ENCODE measurements at regions not wholly inside any gene's neighbourhood (a gene's known extent, or its start where the extent isn't known, plus 50 kb on each side); places are given as distances from the start of the nearest gene placed in this dataset.

- TF ChIP-seq ZNF407 (CRISPR knock-in tag; IDR thresholded peaks at IDR 0.05; ENCODE audit: not compliant biosample characterization) (no peak), KLF12 (CRISPR knock-in tag; IDR thresholded peaks at IDR 0.05; ENCODE audit: borderline replicate concordance) (no peak), HNRNPUL1 (IDR thresholded peaks at IDR 0.05; ENCODE audit: low read depth, low read length) (no peak), ZBTB1 (CRISPR knock-in tag; IDR thresholded peaks at IDR 0.05; ENCODE audit: borderline replicate concordance) (no peak)
Observed at GRCh38 chr5:173740400-173740799, 124.0 kb upstream of the BOD1 start (continued).

GRCh38 chr5:173741087-173741486 lies 124.6 kb upstream of the BOD1 start:
- ATAC-seq (no peak), FAIRE-seq (no peak), DNase-seq (ENCODE audit: low spot score) (no peak)
- no peaks in the 10 kb centered on the region for H4K20me1 ChIP-seq (ENCODE audit: insufficient read depth, low read length)
- peaks cover 69% of the 10 kb centered on the region for H3K4me1 ChIP-seq (ENCODE audit: insufficient read depth, low read length)
- no peaks in the 10 kb centered on the region for H3K27me3 ChIP-seq (ENCODE audit: control insufficient read depth in 1 of 2, insufficient read depth in 2 of 2, low read length in 2 of 2)
- no peaks in the 10 kb centered on the region for H3K9me3 ChIP-seq (ENCODE audit: low read length)
- 89% methylated on average over 8 of the region's 8 CpGs for WGBS (ENCODE audit: low lambda C conversion rate)
- no peak overlapping the region for H3K4me3 ChIP-seq (replicated peaks in 1 of 3; ENCODE audit: insufficient read depth in 1 of 3, low read depth in 2 of 3, low read length in 3 of 3)
- intact Hi-C loops (cut with micrococcal nuclease; ENCODE audit: unreplicated experiment) (no loop called here), in situ Hi-C loops (cut with HindIII; ENCODE audit: extremely low pct_ligation_motif_present, low pct_unique_long_range_greater_than_20kb) (no loop called here)
- ChIA-PET CTCF (ENCODE audit: low intra/inter-chr PET ratio, low total read pairs) (no interaction called here), POLR2A (no interaction called here)
- H3K9ac ChIP-seq (ENCODE audit: insufficient read depth, low read depth, low read length) = no peak overlapping the region
- H3K79me2 ChIP-seq (ENCODE audit: insufficient read depth, low read length) = no peaks in the 10 kb centered on the region
- H2AFZ ChIP-seq (ENCODE audit: low read length) = no peak overlapping the region
- H3K36me3 ChIP-seq (replicated peaks in 1 of 2; ENCODE audit: control insufficient read depth in 1 of 2, insufficient read depth in 2 of 2, low read length in 2 of 2) = no peaks in the 10 kb centered on the region
- no peak overlapping the region for H3K4me2 ChIP-seq (ENCODE audit: low read depth, low read length)
- no peak overlapping the region for H3K27ac ChIP-seq (ENCODE audit: extremely low read length, insufficient read depth, low read length)
- no TSS peak for BruUV-seq (replicated peaks)
- no peak for TF ChIP-seq ZNF530 (CRISPR knock-in tag; IDR thresholded peaks at IDR 0.05; ENCODE audit: low read depth)
- no peak for TF ChIP-seq ZNF639 (CRISPR knock-in tag; conservative IDR thresholded peaks at IDR 0.05)
- TF ChIP-seq ZNF143 (CRISPR knock-in tag; IDR thresholded peaks at IDR 0.05) = no peak
- no peak for TF ChIP-seq ZNF446 (CRISPR knock-in tag; IDR thresholded peaks at IDR 0.05)
- no peak for TF ChIP-seq ZNF337 (CRISPR knock-in tag; IDR thresholded peaks at IDR 0.05; ENCODE audit: borderline replicate concordance, low read depth)
- no peak for TF ChIP-seq ZNF839 (CRISPR knock-in tag; IDR thresholded peaks at IDR 0.05; ENCODE audit: borderline replicate concordance)
- TF ChIP-seq TFE3 (CRISPR knock-in tag; IDR thresholded peaks at IDR 0.05) = no peak
- no peak for TF ChIP-seq FOXA3 (CRISPR knock-in tag; IDR thresholded peaks at IDR 0.05)

Measured in HepG2 (cell line).